HG03045 (cell line): ENCODE measurements at regions not wholly inside any gene's neighbourhood (a gene's known extent, or its start where the extent isn't known, plus 50 kb on each side); places are given as distances from the start of the nearest gene placed in this dataset.

Experiments used
- ATAC-seq: cut with Tn5 transposase; IDR thresholded peaks from one replicate; pipeline ENCODE4 v1.9.1; 2021; ENCODE audit warnings: mild to moderate bottlenecking, moderate library complexity; ENCODE audit not compliant: unreplicated experiment

DNA sequence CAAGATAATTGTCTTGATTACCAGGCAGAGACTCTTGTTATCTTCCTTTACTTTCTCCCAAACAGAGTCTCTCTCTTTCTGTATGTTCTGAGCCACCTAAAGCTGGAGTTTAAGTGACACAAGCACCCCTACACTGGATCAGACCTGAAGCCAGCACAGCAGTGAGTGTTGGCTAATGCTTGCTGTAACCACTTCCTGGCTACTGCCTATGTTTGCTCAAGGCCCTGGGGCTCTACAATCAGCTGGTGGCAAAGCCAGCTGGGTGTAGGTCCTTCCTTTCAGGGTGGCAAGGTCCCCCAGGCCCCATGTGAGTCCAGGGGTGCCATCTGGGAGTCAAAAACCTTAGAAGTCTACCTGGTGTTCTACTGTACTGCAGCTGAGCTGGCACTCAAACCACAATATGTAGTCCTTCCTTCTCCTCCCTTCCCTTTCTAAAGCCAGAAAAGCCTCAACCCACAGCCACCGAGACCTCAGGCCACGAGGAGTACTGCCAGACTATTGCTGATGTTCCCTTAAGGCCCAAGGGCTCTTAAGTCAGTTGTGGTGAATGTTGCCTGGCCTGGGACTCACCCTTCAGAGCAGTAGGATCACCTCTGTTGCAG lies 416.3 kb downstream of the ADRA2A start:
- ATAC-seq, result no peak

DNA sequence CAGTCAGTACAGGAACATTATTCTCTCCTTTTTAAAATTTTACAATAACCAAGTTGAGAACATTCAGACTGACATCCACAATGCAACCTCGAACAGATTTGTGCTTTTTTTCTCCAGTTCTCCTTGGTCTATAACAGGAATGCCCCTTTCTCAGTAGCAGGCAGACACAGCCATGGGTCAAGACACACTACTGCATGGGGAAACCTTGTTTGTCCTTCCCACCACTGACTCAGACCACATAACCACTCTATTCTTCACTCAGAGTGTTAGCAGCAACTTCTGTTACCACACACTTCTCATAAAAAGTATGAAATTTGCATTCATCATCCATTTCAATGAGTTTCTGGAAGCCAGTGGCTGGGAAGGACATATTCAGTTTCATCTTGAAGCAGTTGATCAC lies 421.7 kb downstream of the ADRA2A start:
- ATAC-seq, result no peak

DNA sequence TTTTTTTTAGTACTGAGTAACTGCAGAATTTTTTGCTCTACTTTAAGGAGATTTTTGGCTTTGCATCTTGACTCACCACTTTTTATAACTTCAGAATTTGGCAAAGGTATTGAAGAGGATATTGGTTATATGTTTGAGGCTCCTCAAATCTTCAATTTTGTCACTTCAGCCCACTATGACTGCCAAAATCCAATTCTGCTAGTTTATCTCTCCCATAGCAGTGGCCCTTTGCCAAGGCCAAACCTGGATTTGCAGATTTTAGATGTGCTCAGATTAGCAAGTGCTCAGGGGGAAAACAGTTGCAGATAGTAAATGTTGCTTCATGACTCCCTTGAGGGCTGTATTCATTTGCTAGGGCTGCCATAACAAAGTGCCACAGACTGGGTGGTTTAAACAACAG lies 427.5 kb downstream of the ADRA2A start:
- ATAC-seq, result no peak

DNA sequence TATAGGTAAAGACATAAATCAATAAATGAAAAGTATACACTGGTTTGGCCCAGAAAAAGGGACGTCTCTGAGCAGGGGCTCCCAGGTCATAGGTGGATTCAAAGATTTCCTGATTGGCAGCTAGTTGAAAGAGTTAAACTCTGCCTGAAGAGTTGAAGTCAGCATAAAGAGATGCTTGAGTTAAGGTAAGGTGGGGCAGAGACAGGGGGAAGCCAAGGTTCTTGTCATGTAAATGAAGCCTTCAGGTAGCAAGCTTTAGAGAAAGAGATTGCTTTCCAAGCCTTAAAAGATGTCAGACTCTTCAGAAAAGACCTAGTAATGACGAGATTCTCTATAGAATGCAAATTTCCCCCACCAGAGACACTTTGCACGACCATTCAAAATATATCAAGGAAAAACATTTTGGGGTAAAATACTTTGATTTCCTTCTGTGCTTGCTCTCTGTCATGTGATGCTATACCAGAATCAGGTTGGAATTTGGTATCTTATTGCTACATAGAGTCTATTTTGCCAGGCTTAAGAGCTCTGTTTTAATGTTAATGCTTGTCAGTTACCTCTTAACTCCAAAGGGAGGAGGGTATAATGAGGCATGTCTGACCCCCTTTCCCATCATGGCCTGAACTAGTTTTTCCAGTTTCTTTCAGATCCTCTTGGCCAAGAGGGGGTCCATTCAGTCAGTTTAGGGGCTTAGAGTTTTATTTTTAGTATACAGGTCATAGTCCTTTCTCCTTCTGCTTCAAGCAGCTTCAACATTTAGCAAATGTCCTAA lies 429.6 kb downstream of the ADRA2A start:
- no peak for ATAC-seq

DNA sequence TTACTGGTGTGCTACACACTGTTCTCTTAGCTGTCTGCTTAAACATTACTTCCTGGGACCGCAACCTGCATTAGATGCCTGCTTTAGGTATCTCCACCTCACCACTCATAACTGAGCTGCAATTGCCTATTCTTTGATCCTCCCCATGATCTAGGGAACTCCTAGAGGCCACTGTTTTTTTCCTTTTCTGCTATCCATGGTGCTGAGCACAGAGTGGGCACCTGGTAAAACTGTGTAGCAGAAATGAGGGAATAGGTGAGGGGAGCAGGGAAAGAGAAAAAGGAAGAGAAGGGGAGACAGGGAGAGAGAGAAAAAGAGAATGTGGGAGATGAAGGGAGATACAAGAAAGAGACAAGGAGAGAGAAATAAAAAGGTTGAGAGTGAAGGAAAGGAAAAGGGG lies 434.9 kb downstream of the ADRA2A start:
- ATAC-seq, result no peak

DNA sequence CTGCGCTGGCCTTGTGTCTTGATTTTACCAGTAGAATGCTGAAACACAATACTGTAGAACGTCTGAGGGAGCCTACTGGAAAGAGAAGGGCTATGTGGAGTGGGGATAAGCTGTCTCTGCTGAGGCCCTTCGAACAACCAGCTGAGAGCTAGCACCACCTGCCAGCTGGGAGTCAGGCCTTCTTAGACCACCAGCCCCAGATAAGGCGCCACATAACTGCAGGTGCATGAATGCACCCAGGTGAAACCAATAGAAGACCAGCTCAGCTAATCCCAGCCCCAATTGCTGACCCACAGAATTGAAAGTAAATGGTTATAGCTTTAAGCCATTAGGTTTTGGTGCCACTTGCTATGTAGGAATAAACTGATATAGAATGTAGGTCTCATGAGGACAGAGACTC lies 438.4 kb downstream of the ADRA2A start:
- no peak for ATAC-seq

DNA sequence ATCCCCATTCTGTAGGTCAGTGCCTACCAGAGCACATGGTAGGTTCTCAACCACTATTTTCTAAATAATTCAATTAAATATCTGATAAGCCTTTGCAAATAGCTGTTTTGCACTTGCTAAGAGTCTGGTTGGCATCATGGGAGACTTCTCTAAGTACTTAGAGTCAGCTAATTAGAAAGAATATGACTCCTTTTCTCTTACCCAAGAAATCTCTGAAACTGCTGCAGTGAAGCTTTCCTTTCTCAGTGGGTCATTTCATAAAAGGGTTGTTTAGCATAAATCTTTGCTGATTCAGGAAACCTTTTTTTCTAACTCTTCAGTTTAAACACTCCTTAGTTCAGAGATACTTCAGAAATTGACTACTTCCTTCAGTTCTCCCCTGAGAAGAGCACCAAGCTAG lies 438.9 kb downstream of the ADRA2A start:
- no peak for ATAC-seq

DNA sequence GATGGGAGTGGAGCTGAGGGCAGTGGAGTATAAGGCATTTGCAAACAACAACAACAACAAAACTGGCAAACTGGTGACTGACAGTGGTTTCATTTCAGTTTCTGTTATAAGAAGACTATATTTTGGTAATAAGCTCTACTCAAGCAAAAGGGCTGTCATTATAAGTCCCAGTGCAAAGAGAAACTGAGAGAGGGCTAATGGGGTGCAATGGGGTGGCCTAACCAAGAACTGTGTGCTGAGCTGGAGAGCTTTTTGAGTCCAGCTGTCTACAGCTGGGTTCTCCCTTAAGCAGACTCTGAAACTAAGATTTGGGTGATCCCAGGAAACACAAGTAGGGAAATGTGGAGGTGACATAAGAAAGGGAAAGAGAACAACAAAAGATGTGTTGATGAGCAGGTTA lies 439.3 kb downstream of the ADRA2A start:
- ATAC-seq, result no peak

DNA sequence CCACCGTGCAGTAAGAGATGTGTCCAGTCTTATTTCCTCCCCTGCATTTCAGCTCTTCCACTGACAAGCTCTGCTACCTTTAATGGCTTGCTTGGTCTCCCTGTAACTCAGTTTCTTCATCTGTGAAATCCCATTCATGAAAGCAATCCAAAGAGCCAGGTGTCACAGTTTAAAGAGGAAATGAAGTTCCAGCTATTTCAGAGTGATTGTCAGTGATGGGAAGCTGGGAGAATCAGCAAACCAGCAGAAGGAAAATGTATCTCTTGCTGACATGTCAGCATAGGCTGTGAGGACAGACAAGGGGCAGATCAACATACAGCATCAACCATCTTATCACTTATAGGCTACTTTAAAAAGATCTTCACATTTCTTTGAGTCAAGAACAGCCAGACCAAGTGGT lies 445.3 kb downstream of the ADRA2A start:
- no peak for ATAC-seq

DNA sequence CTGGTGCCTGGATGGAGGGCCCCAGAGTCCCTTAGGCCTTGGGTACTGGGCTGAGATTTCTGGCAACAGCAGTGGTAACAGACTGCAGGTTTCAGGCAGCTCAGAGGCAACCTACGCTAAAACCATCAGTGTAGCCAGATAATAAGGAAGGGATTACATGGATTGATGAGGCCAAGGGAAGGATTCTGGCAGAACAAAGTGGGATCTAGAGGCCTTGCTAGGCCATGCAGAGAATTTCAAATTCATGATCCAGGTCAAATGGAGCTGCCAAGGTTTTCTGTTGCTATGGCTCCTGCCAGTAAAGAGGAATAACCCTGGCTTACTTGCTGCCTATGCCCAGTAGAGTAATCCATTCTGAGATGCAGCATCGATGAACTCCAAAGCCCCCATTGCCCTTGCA lies 445.7 kb downstream of the ADRA2A start:
- ATAC-seq, result no peak

DNA sequence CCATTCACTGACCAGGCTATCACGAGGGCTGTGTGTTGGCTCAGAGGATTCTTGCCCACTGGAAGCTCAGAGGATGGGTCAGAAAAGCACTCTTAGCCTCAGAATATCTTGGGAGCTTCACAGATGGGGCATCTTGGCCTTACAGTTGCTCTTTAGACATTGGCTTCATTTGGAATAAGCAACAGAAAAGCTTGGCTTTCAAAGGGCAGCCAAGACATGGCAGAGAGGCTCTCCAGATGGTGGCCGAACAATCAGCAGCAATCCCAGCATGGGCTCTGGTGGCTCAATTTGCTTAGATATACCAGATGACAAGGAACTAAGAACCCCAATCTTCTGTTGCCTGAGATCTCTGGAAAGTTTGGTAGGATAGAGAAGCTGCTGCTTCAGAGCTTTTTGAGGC lies 446.2 kb downstream of the ADRA2A start:
- no peak for ATAC-seq

DNA sequence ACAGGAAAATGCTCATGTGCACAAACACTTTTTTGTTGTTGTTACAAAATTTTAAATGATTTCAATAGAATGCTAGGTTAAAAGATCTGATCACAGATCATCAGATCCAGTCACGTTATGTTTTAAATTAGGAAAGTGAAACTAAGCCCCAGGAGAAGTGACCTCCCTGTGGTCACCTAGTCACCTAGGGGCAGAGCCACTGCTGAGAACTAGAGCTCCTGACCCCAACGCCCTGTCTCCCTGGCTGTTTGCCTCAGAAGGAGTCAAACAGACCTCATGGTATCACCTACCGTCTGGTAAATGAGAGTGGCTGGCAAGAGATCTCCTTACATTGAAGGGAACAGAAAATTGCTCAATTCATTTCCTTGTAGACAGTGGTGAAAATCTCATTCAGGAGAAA lies 447.3 kb downstream of the ADRA2A start:
- ATAC-seq, result no peak

DNA sequence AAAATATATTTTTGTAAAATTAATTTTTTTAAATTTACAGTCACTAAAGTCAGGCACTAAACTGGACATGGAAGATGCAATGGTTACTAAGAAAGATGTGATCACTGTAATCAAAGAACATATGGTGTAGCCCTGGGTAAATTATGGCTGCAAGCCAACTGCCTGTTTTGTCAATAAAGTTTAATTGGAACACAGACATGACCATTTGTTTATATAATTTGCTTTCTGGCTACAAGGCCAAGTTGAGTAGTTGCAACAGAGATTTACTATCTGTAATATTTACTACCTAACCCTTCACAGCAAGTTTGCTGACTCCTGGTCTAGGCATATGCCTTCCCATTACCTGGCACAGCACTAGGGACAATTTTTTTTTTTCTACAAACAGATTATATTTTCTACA lies 448.9 kb downstream of the ADRA2A start:
- ATAC-seq, result no peak

DNA sequence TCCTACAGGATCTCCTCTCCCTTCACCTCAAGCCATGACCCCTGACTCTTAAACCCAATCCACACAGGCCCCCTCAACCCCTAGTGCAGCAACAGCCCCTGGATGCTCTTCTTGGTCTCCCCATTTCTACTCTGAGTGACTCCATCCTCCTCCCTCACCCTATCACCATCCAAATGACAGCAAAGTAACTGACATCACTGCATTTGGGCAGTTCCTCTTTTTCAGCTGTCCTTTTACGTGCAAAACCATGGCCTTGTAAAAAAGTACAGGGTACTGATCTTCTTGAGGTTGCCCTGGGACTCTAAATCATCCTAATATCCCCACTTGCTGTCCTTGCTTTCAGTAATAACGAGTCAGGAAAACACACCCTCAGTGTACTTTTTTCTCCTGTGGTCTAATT lies 454.9 kb downstream of the ADRA2A start:
- no peak for ATAC-seq

DNA sequence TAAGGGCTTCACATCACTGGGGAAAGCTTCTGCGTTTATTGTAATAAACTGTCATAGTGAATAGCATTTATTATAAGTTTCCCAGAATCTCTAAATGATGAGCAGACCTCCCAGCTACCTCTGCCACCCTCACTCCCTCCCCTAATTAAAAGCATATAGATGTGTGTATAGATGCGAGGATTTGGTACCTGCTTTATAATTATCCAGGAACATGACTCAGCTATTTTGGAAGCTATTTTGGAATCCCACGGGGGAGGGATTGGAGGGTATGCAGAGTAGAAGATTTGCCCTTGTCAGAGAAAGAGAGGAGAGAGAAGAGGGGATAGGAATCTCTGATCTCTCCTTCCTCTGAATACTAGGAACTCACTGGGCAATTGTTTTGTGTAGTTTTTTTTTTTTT lies 455.3 kb downstream of the ADRA2A start:
- ATAC-seq, result no peak

DNA sequence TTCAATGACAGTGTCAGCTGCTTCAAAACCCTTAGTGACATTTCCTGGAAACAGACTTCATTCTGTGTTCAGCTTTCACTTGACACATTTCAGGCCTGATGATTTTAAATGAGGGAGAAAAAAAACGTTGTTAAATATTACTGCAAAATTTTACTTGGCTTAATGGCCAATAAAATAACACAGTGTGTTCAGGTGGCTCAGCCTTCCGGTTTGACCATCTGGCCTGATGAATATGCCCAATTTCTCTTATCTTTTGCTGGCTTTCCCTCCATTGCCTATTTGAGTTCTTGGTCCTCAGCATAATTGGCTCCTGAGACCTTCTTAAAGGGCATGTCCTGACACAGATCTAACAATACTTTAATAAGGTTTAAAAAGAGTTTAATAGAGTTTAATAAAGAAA lies 462.4 kb downstream of the ADRA2A start:
- no peak for ATAC-seq

DNA sequence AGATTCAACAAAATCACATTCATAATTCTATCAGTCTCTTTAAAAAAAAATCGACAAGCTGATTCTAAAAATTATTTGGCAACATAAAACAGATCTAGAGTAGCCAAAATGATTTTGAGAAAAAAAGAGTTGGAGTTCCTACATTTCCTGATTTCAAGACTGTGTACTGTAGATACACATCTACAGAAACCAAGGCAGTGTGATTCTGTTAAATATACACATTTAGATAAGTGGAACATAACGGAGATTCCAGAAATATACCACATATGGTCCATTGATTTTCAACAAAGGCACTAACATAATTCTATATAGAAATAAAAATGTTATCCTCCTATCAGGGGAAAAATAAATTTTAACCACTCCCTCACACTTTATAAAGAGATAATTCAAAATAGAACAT lies 467.0 kb downstream of the ADRA2A start:
- no peak for ATAC-seq

DNA sequence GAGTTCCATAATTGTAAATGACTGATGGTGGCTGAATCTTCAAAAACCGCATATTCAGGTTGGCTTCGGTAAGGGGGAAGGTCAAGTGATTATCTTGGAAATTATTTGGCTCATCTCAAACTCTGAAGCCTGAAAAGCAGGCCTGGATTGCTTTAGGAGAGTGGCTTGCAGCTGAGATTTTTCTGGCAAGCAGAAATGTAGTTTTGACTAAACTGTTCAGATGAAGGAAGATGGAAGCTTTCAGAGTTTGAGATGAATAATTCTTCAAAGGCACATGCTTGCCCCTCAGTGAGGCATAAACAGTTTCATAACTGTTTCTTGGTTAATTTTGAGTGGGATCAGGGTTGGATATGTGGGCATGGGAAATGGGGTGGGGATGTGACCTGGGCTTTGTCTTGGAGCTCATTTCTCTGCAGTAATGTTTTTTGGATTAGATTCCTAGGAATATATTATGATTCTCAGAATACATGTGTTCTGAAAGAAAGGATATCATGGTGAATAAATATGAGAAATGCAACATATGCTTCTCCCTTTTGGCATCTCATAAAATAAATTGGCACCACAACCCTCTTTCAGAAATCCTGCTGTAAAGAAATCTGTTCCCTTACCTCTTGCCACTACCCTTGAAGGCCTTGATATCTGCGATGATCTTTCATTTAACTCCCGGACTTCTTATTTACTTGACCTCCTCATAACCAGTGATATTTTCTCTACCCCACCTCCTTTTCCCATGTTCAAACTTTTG lies 469.2 kb downstream of the ADRA2A start:
- ATAC-seq, result no peak

DNA sequence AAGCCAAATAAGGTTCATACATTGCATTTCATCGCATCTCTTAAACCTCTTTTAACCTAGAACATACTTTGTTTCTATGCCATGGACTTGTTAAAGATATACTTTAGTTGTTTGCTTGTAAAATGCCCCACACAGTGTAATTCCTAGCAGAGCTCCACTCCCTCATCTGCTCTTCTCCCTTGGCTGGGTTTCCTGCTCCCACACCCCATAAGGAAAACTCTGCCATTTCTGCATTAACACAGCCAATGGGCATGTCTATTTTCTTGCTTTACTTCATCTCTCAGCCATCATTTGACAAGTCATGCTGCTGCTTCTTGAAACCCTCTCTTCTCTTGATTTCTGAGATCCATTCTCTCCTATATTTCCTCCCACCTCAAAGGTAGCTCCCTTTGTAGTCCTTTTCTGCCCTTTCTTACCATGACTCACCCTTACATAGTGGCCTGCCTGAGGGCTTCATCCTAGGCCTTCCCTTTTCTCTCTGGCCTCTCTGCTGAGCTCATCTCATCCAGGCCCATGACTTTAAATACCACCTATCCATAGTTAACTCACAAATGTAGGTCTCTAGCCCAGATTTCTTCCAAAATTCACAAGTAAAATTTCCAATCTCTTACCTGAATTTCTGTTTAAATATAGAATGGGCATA lies 471.4 kb downstream of the ADRA2A start:
- ATAC-seq, result no peak

DNA sequence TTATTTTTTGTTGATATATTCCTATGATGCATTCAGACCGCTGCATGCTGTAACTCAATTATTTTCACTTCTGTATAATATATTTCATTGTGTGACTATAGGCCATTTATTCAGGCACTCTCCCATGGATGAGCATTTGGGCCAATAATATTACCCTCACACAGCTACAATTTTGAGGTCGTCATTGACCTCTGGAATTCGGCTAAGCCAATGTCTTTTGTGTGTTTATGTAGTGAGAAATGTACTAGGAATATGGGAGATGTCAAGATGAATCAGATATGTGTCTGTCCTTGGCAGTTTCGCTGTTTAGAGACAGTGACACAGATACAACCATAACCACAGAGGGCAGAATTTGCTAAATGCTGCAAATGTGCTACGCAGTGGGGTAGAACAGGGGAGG lies 474.2 kb downstream of the ADRA2A start:
- no peak for ATAC-seq

DNA sequence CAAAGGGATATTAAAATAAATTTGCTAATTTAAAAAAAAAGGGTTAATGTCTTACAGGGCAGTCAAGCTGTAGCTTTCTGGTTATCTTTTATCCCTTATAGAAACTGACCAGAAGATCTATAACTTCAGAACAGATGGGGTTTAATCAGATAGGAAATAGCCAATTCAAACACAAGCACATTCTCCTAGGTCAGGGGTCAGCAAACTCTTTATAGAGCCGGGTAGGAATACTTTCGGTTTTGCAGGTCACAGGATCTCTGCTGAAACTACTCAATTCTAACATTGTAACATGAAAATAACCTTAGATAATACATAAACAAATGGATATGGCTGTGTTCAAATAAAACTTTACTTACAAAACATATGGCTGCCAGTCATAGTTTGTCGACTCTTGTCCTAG lies 479.8 kb downstream of the ADRA2A start:
- no peak for ATAC-seq

DNA sequence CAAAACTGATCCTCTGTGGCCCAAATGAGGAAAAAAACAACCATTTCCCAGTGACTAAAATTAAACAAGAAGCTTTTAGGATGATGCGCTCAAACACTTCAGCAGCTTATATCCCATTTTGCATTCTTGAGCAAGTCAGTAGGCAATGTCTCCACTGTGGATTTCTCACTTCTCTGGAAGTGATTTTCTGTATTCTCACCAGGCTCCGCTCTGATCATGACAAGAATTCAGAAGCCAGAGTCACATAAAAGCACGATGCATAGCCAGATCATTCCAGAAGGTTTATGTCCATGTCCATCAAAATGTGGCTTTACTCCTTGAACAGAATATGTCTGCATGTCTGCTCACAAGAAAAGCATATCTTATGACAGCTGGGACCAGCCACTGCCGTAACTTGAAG lies 481.4 kb downstream of the ADRA2A start:
- ATAC-seq, result no peak
